WTC11 (cell line): ENCODE measurements at regions not wholly inside any gene's neighbourhood (a gene's known extent, or its start where the extent isn't known, plus 50 kb on each side); places are given as distances from the start of the nearest gene placed in this dataset.

Experiments used
- ATAC-seq: fragments of 200-7000 bp; cut with Tn5 transposase; 2 replicates; pipeline ENCODE4 v1.10.0; 2021; ENCODE audit warnings: mild to moderate bottlenecking, moderate library complexity
- CTCF ChIA-PET: fragments of 300-600 bp; sonication (Branson Sonifier 250); formaldehyde crosslinking; loops from one replicate; lab custom pipeline; 2021; ENCODE audit warnings: antibody characterized with exemption; lab: Charles Lee
- POLR2A ChIA-PET: fragments of 350-600 bp; sonication (Branson Sonifier 250); formaldehyde crosslinking; loops from one replicate; lab custom pipeline; 2021; ENCODE audit warnings: antibody characterized with exemption; lab: Charles Lee
- DNase-seq: peaks from one replicate; pipeline ENCODE4 v3.0.0; 2021; ENCODE audit warnings: low spot score
- H3K27ac Mint-ChIP-seq: 2 replicates; pipeline ENCODE4 v1.8.0; 2021; ENCODE audit warnings: mixed read lengths
- H3K27me3 Mint-ChIP-seq: 2 replicates; pipeline ENCODE4 v1.8.0; 2021; ENCODE audit warnings: low read depth, mild to moderate bottlenecking, moderate library complexity, mixed read lengths
- H3K36me3 Mint-ChIP-seq: 2 replicates; pipeline ENCODE4 v1.8.0; 2021; ENCODE audit warnings: mixed read lengths
- H3K4me1 Mint-ChIP-seq: 2 replicates; pipeline ENCODE4 v1.8.0; 2022; ENCODE audit warnings: mixed read lengths
- H3K4me3 Mint-ChIP-seq: 2 replicates; pipeline ENCODE4 v1.8.0; 2021; ENCODE audit warnings: mild to moderate bottlenecking, moderate library complexity, mixed read lengths
- H3K9me3 Mint-ChIP-seq: 2 replicates; pipeline ENCODE4 v1.8.0; 2021; ENCODE audit warnings: mixed read lengths
- ATF1 ChIP-seq: sonication (generic); formaldehyde crosslinking; IDR thresholded peaks from 2 replicates; pipeline ENCODE4 v1.8.1; 2023; ENCODE audit warnings: mild to moderate bottlenecking, moderate library complexity, missing genetic modification reagents
- CREM ChIP-seq: sonication (generic); formaldehyde crosslinking; IDR thresholded peaks from 2 replicates; pipeline ENCODE4 v1.8.1; 2022; ENCODE audit warnings: mild to moderate bottlenecking, missing genetic modification reagents, moderate library complexity
- ESRRA ChIP-seq: sonication (generic); formaldehyde crosslinking; IDR thresholded peaks from 2 replicates; pipeline ENCODE4 v1.8.1; 2022; ENCODE audit warnings: mild to moderate bottlenecking, missing genetic modification reagents, borderline replicate concordance
- ETV6 ChIP-seq: sonication (generic); formaldehyde crosslinking; IDR thresholded peaks from 2 replicates; pipeline ENCODE4 v1.8.1; 2022; ENCODE audit warnings: mild to moderate bottlenecking, missing genetic modification reagents
- FOXK1 ChIP-seq: sonication (generic); formaldehyde crosslinking; IDR thresholded peaks from 2 replicates; pipeline ENCODE4 v1.8.0; 2022; ENCODE audit warnings: mild to moderate bottlenecking, moderate library complexity, missing genetic modification reagents
- HMGA2 ChIP-seq: fragments of 250-450 bp; sonication (Bioruptor Pico); IDR thresholded peaks from 2 replicates; pipeline ENCODE4 v1.4.0; 2021; ENCODE audit warnings: mild to moderate bottlenecking, moderate library complexity
- JAZF1 ChIP-seq: fragments of 250-450 bp; sonication (Bioruptor Pico); IDR thresholded peaks from 2 replicates; pipeline ENCODE4 v1.9.0; 2021; ENCODE audit warnings: moderate library complexity, mild to moderate bottlenecking, inconsistent platforms
- ZBTB21 ChIP-seq: sonication (generic); formaldehyde crosslinking; IDR thresholded peaks from 2 replicates; pipeline ENCODE4 v1.8.1; 2023; ENCODE audit warnings: mild to moderate bottlenecking, missing genetic modification reagents, borderline replicate concordance
- ZNF317 ChIP-seq: sonication (generic); formaldehyde crosslinking; IDR thresholded peaks from 2 replicates; pipeline ENCODE4 v1.8.1; 2023; ENCODE audit warnings: low read depth, mild to moderate bottlenecking, moderate library complexity, missing genetic modification reagents, borderline replicate concordance
- ZNF396 ChIP-seq: fragments of 250-450 bp; sonication (Bioruptor Pico); IDR thresholded peaks from 2 replicates; pipeline ENCODE4 v1.8.0; 2021; ENCODE audit warnings: mild to moderate bottlenecking, moderate library complexity, borderline replicate concordance
- ZNF416 ChIP-seq: fragments of 250-450 bp; sonication (Bioruptor Pico); IDR thresholded peaks from 2 replicates; pipeline ENCODE4 v1.9.0; 2021; ENCODE audit warnings: mild to moderate bottlenecking, inconsistent platforms
- TF ChIP-seq, protein P1 (sequence below): fragments of 250-450 bp; sonication (Bioruptor Pico); IDR thresholded peaks from 2 replicates; pipeline ENCODE4 v1.9.0; 2021; ENCODE audit warnings: moderate library complexity, mild to moderate bottlenecking, inconsistent platforms, borderline replicate concordance
- TF ChIP-seq, protein P2 (sequence below): sonication (generic); formaldehyde crosslinking; IDR thresholded peaks from 2 replicates; pipeline ENCODE4 v1.8.0; 2022; ENCODE audit warnings: mild to moderate bottlenecking, missing genetic modification reagents
- TF ChIP-seq, protein P3 (sequence below): sonication (generic); formaldehyde crosslinking; IDR thresholded peaks from 2 replicates; pipeline ENCODE4 v1.8.0; 2022; ENCODE audit warnings: mild to moderate bottlenecking, missing genetic modification reagents
- TF ChIP-seq, protein P4 (sequence below): sonication (generic); formaldehyde crosslinking; IDR thresholded peaks from 2 replicates; pipeline ENCODE4 v1.8.0; 2023; ENCODE audit warnings: missing genetic modification reagents, mild to moderate bottlenecking, borderline replicate concordance
- TF ChIP-seq, protein P5 (sequence below): fragments of 250-450 bp; sonication (Bioruptor Pico); IDR thresholded peaks from 2 replicates; pipeline ENCODE4 v2.1.2; 2022; ENCODE audit warnings: mild to moderate bottlenecking, moderate library complexity
- TF ChIP-seq, protein P6 (sequence below): sonication (generic); formaldehyde crosslinking; IDR thresholded peaks from 2 replicates; pipeline ENCODE4 v1.8.1; 2022; ENCODE audit warnings: missing genetic modification reagents, borderline replicate concordance
- TF ChIP-seq, protein P7 (sequence below): fragments of 250-450 bp; sonication (Bioruptor Pico); IDR thresholded peaks from 2 replicates; pipeline ENCODE4 v1.9.0; 2021; ENCODE audit warnings: mild to moderate bottlenecking, borderline replicate concordance

DNA sequence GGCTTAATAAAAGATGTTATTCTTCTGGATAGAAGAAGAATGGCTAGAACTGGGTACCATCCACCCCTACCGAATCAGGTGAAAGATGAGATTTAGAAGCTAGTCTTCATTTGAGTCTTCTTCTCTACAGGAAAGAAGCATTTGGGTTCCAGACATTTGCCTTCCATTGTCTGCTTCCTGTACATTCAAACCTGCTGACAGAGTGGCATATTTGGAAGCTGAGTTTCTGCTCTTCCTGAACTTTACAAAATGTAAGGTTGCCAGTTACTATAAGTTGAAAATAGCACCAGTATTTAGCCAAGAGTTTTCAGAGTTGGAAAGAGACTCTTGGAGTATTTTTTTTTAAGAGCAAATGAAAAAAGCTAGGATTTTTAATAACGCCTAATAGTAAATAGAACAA, 525.4 kb upstream of the TLE4 start:
- H3K4me3 Mint-ChIP-seq, result no peak overlapping the region
- ChIA-PET POLR2A (no interaction called here), CTCF (no interaction called here)
- ATAC-seq (no peak), DNase-seq (no peak)
- no peak overlapping the region for H3K27ac Mint-ChIP-seq
- H3K4me1 Mint-ChIP-seq, result peaks cover 10% of the 10 kb centered on the region; the same call in 1 of the 2 replicates
- peaks cover 6% of the 10 kb centered on the region; the same call in 1 of the 2 replicates for H3K9me3 Mint-ChIP-seq
- no peaks in the 10 kb centered on the region for H3K27me3 Mint-ChIP-seq
- H3K36me3 Mint-ChIP-seq, result no peaks in the 10 kb centered on the region
- TF ChIP-seq, protein P1, sequence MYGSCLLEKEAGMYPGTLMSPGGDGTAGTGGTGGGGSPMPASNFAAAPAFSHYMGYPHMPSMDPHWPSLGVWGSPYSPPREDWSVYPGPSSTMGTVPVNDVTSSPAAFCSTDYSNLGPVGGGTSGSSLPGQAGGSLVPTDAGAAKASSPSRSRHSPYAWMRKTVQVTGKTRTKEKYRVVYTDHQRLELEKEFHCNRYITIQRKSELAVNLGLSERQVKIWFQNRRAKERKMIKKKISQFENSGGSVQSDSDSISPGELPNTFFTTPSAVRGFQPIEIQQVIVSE (CRISPR knock-in tag), result no peak
- TF ChIP-seq, protein P2, sequence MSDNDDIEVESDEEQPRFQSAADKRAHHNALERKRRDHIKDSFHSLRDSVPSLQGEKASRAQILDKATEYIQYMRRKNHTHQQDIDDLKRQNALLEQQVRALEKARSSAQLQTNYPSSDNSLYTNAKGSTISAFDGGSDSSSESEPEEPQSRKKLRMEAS (CRISPR knock-in tag), result no peak
- TF ChIP-seq CREM (CRISPR knock-in tag) (no peak), ZNF416 (CRISPR knock-in tag) (no peak), ZBTB21 (CRISPR knock-in tag) (no peak), ETV6 (CRISPR knock-in tag) (no peak), ZNF317 (no peak), FOXK1 (CRISPR knock-in tag) (no peak), HMGA2 (CRISPR knock-in tag) (no peak), ZNF396 (CRISPR knock-in tag) (no peak)
- TF ChIP-seq, protein P3, sequence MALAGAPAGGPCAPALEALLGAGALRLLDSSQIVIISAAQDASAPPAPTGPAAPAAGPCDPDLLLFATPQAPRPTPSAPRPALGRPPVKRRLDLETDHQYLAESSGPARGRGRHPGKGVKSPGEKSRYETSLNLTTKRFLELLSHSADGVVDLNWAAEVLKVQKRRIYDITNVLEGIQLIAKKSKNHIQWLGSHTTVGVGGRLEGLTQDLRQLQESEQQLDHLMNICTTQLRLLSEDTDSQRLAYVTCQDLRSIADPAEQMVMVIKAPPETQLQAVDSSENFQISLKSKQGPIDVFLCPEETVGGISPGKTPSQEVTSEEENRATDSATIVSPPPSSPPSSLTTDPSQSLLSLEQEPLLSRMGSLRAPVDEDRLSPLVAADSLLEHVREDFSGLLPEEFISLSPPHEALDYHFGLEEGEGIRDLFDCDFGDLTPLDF (CRISPR knock-in tag), result no peak
- TF ChIP-seq, protein P4, sequence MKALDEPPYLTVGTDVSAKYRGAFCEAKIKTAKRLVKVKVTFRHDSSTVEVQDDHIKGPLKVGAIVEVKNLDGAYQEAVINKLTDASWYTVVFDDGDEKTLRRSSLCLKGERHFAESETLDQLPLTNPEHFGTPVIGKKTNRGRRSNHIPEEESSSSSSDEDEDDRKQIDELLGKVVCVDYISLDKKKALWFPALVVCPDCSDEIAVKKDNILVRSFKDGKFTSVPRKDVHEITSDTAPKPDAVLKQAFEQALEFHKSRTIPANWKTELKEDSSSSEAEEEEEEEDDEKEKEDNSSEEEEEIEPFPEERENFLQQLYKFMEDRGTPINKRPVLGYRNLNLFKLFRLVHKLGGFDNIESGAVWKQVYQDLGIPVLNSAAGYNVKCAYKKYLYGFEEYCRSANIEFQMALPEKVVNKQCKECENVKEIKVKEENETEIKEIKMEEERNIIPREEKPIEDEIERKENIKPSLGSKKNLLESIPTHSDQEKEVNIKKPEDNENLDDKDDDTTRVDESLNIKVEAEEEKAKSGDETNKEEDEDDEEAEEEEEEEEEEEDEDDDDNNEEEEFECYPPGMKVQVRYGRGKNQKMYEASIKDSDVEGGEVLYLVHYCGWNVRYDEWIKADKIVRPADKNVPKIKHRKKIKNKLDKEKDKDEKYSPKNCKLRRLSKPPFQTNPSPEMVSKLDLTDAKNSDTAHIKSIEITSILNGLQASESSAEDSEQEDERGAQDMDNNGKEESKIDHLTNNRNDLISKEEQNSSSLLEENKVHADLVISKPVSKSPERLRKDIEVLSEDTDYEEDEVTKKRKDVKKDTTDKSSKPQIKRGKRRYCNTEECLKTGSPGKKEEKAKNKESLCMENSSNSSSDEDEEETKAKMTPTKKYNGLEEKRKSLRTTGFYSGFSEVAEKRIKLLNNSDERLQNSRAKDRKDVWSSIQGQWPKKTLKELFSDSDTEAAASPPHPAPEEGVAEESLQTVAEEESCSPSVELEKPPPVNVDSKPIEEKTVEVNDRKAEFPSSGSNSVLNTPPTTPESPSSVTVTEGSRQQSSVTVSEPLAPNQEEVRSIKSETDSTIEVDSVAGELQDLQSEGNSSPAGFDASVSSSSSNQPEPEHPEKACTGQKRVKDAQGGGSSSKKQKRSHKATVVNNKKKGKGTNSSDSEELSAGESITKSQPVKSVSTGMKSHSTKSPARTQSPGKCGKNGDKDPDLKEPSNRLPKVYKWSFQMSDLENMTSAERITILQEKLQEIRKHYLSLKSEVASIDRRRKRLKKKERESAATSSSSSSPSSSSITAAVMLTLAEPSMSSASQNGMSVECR, result no peak
- TF ChIP-seq, protein P5, sequence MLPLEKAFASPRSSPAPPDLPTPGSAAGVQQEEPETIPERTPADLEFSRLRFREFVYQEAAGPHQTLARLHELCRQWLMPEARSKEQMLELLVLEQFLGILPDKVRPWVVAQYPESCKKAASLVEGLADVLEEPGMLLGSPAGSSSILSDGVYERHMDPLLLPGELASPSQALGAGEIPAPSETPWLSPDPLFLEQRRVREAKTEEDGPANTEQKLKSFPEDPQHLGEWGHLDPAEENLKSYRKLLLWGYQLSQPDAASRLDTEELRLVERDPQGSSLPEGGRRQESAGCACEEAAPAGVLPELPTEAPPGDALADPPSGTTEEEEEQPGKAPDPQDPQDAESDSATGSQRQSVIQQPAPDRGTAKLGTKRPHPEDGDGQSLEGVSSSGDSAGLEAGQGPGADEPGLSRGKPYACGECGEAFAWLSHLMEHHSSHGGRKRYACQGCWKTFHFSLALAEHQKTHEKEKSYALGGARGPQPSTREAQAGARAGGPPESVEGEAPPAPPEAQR (CRISPR knock-in tag), result no peak
- TF ChIP-seq, protein P6, sequence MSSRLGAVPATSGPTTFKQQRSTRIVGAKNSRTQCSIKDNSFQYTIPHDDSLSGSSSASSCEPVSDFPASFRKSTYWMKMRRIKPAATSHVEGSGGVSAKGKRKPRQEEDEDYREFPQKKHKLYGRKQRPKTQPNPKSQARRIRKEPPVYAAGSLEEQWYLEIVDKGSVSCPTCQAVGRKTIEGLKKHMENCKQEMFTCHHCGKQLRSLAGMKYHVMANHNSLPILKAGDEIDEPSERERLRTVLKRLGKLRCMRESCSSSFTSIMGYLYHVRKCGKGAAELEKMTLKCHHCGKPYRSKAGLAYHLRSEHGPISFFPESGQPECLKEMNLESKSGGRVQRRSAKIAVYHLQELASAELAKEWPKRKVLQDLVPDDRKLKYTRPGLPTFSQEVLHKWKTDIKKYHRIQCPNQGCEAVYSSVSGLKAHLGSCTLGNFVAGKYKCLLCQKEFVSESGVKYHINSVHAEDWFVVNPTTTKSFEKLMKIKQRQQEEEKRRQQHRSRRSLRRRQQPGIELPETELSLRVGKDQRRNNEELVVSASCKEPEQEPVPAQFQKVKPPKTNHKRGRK (CRISPR knock-in tag), result no peak

DNA sequence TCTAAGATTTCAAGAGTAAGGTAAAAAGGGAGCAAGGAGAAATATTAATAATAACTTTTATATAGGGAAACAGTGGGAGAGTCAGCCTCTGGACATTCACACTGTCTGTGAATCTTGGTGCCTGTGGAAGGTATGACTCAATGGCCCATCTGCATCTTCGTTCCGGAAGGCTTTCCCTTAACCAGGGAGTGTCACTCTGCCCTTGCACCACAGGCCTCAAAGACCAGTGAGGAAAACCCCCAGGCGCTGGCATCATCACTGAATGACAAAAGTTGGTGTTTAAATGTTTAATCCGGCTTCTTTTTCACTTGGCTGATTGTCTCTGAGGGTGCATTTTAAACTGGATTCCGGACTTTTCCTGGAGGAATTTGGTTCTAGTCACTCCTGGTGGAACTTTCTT, 522.4 kb upstream of the TLE4 start:
- Mint-ChIP-seq H3K9me3 (peaks cover 6% of the 10 kb centered on the region; the same call in 1 of the 2 replicates), H3K27ac (no peak overlapping the region), H3K4me1 (peaks cover 4% of the 10 kb centered on the region; the same call in 1 of the 2 replicates), H3K36me3 (no peaks in the 10 kb centered on the region), H3K4me3 (no peak overlapping the region), H3K27me3 (no peaks in the 10 kb centered on the region)
- CTCF ChIA-PET, result no interaction called here
- ATAC-seq (no peak), DNase-seq (no peak)
- POLR2A ChIA-PET, result no interaction called here
- no peak for TF ChIP-seq ATF1
- no peak for TF ChIP-seq JAZF1 (CRISPR knock-in tag)
- TF ChIP-seq, protein P7, sequence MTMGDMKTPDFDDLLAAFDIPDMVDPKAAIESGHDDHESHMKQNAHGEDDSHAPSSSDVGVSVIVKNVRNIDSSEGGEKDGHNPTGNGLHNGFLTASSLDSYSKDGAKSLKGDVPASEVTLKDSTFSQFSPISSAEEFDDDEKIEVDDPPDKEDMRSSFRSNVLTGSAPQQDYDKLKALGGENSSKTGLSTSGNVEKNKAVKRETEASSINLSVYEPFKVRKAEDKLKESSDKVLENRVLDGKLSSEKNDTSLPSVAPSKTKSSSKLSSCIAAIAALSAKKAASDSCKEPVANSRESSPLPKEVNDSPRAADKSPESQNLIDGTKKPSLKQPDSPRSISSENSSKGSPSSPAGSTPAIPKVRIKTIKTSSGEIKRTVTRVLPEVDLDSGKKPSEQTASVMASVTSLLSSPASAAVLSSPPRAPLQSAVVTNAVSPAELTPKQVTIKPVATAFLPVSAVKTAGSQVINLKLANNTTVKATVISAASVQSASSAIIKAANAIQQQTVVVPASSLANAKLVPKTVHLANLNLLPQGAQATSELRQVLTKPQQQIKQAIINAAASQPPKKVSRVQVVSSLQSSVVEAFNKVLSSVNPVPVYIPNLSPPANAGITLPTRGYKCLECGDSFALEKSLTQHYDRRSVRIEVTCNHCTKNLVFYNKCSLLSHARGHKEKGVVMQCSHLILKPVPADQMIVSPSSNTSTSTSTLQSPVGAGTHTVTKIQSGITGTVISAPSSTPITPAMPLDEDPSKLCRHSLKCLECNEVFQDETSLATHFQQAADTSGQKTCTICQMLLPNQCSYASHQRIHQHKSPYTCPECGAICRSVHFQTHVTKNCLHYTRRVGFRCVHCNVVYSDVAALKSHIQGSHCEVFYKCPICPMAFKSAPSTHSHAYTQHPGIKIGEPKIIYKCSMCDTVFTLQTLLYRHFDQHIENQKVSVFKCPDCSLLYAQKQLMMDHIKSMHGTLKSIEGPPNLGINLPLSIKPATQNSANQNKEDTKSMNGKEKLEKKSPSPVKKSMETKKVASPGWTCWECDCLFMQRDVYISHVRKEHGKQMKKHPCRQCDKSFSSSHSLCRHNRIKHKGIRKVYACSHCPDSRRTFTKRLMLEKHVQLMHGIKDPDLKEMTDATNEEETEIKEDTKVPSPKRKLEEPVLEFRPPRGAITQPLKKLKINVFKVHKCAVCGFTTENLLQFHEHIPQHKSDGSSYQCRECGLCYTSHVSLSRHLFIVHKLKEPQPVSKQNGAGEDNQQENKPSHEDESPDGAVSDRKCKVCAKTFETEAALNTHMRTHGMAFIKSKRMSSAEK, result no peak
- TF ChIP-seq ESRRA (CRISPR knock-in tag), result no peak
